Tibial nerve (tissue), 4 donors: ENCODE measurements at regions not wholly inside any gene's neighbourhood (a gene's known extent, or its start where the extent isn't known, plus 50 kb on each side); places are given as distances from the start of the nearest gene placed in this dataset.

ENCODE experiments used
- EP300 ChIP-seq, 2 donors: sonication (generic); formaldehyde crosslinking; IDR thresholded peaks; one replicate each; pipeline ENCODE4 v1.6.1; 2017; ENCODE audit warnings: antibody characterized with exemption in 2 of 2, mild to moderate bottlenecking in 1 of 2
- TF ChIP-seq, protein P1 (sequence below), 5 experiments: fragments of 200-600 bp in 3 of 5; fragments of 450-650 bp in 2 of 5; sonication (generic) in 3 of 5; IDR thresholded peaks; one replicate each; pipeline ENCODE4 v1.5.1; 2016 to 2019; ENCODE audit warnings: antibody characterized with exemption in 5 of 5, mild to moderate bottlenecking in 3 of 5, moderate library complexity in 2 of 5

DNA sequence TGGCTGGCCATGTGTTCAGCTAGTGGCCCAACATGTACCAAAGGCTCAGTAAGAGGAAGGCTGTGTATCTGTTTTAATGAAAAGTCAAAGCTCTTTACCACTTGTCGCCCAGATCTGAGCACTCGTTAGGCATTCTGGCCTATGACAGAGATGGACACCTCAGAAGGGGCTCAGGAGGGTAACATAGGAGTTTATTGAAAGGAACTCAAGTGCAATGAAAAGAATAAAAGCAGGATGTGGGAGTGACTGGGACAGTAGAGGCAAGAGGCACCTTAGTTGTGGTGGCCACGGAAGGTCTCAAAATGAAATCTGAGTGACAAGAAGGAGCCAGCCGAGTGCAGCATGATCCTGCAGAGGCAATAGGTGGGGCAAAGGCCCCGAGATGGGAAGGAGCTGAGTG, 309.7 kb downstream of the MN1 start:
- TF ChIP-seq, protein P1, sequence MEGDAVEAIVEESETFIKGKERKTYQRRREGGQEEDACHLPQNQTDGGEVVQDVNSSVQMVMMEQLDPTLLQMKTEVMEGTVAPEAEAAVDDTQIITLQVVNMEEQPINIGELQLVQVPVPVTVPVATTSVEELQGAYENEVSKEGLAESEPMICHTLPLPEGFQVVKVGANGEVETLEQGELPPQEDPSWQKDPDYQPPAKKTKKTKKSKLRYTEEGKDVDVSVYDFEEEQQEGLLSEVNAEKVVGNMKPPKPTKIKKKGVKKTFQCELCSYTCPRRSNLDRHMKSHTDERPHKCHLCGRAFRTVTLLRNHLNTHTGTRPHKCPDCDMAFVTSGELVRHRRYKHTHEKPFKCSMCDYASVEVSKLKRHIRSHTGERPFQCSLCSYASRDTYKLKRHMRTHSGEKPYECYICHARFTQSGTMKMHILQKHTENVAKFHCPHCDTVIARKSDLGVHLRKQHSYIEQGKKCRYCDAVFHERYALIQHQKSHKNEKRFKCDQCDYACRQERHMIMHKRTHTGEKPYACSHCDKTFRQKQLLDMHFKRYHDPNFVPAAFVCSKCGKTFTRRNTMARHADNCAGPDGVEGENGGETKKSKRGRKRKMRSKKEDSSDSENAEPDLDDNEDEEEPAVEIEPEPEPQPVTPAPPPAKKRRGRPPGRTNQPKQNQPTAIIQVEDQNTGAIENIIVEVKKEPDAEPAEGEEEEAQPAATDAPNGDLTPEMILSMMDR (IDR thresholded peaks at IDR 0.05), result no peak
- TF ChIP-seq EP300 (IDR thresholded peaks at IDR 0.05), result no peak
